K562 (cell line): ENCODE measurements at regions not wholly inside any gene's neighbourhood (a gene's known extent, or its start where the extent isn't known, plus 50 kb on each side); places are given as distances from the start of the nearest gene placed in this dataset.

Experiments
- ARNT ChIP-seq, 2 experiments: fragments of 450-650 bp; IDR thresholded peaks; 2 replicates each; pipeline ENCODE4 v1.6.1; 2016; ENCODE audit warnings: mild to moderate bottlenecking in 1 of 2
- CXXC5 ChIP-seq: fragments of 250-450 bp; sonication (Bioruptor Pico); IDR thresholded peaks from 2 replicates; pipeline ENCODE4 v1.8.0; 2022; ENCODE audit warnings: inconsistent platforms, mild to moderate bottlenecking, moderate library complexity
- E2F6 ChIP-seq, 2 experiments: IDR thresholded peaks; 2 replicates each; pipeline ENCODE4 v1.6.1; 2011; ENCODE audit warnings: borderline replicate concordance in 1 of 2, control low read depth in 1 of 2, low read depth in 1 of 2, low read length in 1 of 2, mild to moderate bottlenecking in 1 of 2, mixed read lengths in 1 of 2, moderate library complexity in 1 of 2; ENCODE audit not compliant: insufficient read depth in 1 of 2, insufficient read length in 1 of 2, poor library complexity in 1 of 2, severe bottlenecking in 1 of 2; ENCODE audit errors: extremely low read depth in 1 of 2
- ETS1 ChIP-seq: conservative IDR thresholded peaks from 2 replicates; pipeline ENCODE4 v1.6.1; 2011; ENCODE audit warnings: low read depth, mild to moderate bottlenecking, low read length; ENCODE audit not compliant: control insufficient read depth
- KAT8 ChIP-seq: fragments of 450-650 bp; IDR thresholded peaks from 2 replicates; pipeline ENCODE4 v1.6.1; 2016; ENCODE audit warnings: low read depth, mild to moderate bottlenecking
- MECOM ChIP-seq: fragments of 250-450 bp; sonication (Bioruptor Pico); IDR thresholded peaks from 2 replicates; pipeline ENCODE4 v1.8.0; 2022; ENCODE audit warnings: inconsistent platforms
- NCOR1 ChIP-seq: fragments of 450-650 bp; IDR thresholded peaks from 2 replicates; pipeline ENCODE4 v1.6.1; 2016; ENCODE audit warnings: mild to moderate bottlenecking, moderate library complexity
- POLR2AphosphoS5 ChIP-seq: IDR thresholded peaks from 2 replicates; pipeline ENCODE4 v1.6.1; 2011; ENCODE audit warnings: mild to moderate bottlenecking, low read depth, low read length, moderate library complexity; ENCODE audit not compliant: control insufficient read depth, insufficient read depth
- TBL1XR1 ChIP-seq, 2 experiments: IDR thresholded peaks; 2 replicates each; pipeline ENCODE4 v1.6.1; 2012; ENCODE audit warnings: improper control_type of control experiment in 2 of 2, low read length in 2 of 2, mild to moderate bottlenecking in 1 of 2
- UBTF ChIP-seq, 2 experiments: IDR thresholded peaks; 2 replicates each; pipeline ENCODE4 v1.6.1; 2012; ENCODE audit warnings: improper control_type of control experiment in 2 of 2, low read depth in 2 of 2, low read length in 2 of 2, borderline replicate concordance in 1 of 2
- ZBTB12 ChIP-seq: fragments of 250-450 bp; sonication (Bioruptor Pico); IDR thresholded peaks from 2 replicates; pipeline ENCODE4 v1.4.0; 2020
- ZNF239 ChIP-seq: fragments of 250-450 bp; sonication (Bioruptor Pico); IDR thresholded peaks from 2 replicates; pipeline ENCODE4 v1.4.0; 2020; ENCODE audit warnings: mild to moderate bottlenecking
- TF ChIP-seq, protein P1 (sequence below): sonication (generic); formaldehyde crosslinking; IDR thresholded peaks from 2 replicates; pipeline ENCODE4 v1.9.0; 2022; ENCODE audit warnings: mild to moderate bottlenecking, missing genetic modification reagents

DNA sequence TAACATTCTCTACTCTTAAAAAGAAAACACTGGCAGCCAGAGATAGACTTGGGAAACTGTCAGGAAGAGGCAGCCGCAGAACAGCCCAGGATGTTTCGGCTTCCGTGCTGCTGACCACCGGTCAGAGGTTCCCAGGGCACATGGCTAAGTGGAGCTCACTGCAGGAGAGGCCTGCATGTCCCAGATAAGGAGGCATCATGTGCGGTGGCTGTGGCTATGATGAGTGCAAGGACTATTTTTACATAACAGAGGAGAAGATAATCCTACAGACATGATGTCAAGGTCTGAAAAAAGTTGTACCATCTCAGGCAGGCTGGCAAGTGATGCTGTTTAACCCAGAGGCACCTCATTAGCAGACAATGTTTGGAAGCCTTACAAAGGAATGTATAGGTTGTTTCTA lies 252.3 kb downstream of the CYRIA start (continued):
- TF ChIP-seq ETS1 (peak; percentile 47; the same call in 1 of the 2 replicates), ZBTB12 (peak; percentile 64; the same call in 1 of the 2 replicates), UBTF (IDR thresholded peaks at IDR 0.05; ENCODE audit: borderline replicate concordance in 1 of 2, low read depth in 2 of 2, low read length in 2 of 2) (peak in 1 of 2 experiments; percentile 54; a peak in 1 of 4 replicates), MECOM (no peak), CXXC5 (CRISPR knock-in tag) (peak; percentile 42; the same call in 1 of the 2 replicates), E2F6 (IDR thresholded peaks at IDR 0.05; ENCODE audit: borderline replicate concordance in 1 of 2, extremely low read depth in 1 of 2, insufficient read depth in 1 of 2, insufficient read length in 1 of 2, low read depth in 1 of 2, low read length in 1 of 2, poor library complexity in 1 of 2, severe bottlenecking in 1 of 2) (peak in 1 of 2 experiments; percentile 53), NCOR1 (peak; percentile 87), TBL1XR1 (IDR thresholded peaks at IDR 0.05; ENCODE audit: low read length in 2 of 2) (peak; percentile 50 to 74; a peak in 3 of 4 replicates), ZNF239 (no peak), POLR2AphosphoS5 (peak; percentile 92), KAT8 (no peak), ARNT (IDR thresholded peaks at IDR 0.05) (no peak)
- TF ChIP-seq, protein P1, sequence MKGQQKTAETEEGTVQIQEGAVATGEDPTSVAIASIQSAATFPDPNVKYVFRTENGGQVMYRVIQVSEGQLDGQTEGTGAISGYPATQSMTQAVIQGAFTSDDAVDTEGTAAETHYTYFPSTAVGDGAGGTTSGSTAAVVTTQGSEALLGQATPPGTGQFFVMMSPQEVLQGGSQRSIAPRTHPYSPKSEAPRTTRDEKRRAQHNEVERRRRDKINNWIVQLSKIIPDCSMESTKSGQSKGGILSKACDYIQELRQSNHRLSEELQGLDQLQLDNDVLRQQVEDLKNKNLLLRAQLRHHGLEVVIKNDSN (CRISPR knock-in tag): peak; percentile 73
